HG03565 (cell line): ENCODE measurements at regions not wholly inside any gene's neighbourhood (a gene's known extent, or its start where the extent isn't known, plus 50 kb on each side); places are given as distances from the start of the nearest gene placed in this dataset.

ENCODE experiments used
- ATAC-seq: cut with Tn5 transposase; IDR thresholded peaks from one replicate; pipeline ENCODE4 v1.9.1; 2021; ENCODE audit warnings: mild to moderate bottlenecking, moderate library complexity; ENCODE audit not compliant: unreplicated experiment

- ATAC-seq, result peak; percentile 55
Observed at GRCh38 chr9:68643901-68644809, 60.9 kb upstream of the PIP5K1B start.

- no peak for ATAC-seq
Observed at GRCh38 chr9:68644831-68645230, 60.2 kb upstream of the PIP5K1B start.

DNA sequence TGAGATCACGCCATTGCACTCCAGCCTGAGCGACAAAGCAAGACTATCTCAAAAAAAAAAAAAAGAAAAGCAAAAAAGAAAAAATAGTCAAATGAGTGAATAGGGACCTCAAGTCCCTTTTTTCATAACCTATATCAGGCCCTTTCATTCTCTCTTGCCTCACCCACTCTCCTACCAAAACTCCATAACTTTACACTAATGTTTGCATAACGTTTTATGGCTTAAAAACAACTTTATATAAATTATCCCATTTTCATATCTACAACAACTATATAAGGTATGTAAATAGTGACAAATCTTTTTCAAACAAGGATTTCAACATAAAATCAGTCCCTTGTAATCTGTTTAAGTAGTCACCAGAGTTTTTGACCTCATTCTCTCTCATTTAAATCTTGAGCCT lies 56.9 kb upstream of the PIP5K1B start:
- ATAC-seq, result no peak

- ATAC-seq, result no peak
Observed at GRCh38 chr9:68648971-68649370, 56.1 kb upstream of the PIP5K1B start.

- no peak for ATAC-seq
Observed at GRCh38 chr9:68651280-68651893, 53.7 kb upstream of the PIP5K1B start.

- ATAC-seq, result peak; percentile 75
Observed at GRCh38 chr9:68653141-68653595, 51.9 kb upstream of the PIP5K1B start.

DNA sequence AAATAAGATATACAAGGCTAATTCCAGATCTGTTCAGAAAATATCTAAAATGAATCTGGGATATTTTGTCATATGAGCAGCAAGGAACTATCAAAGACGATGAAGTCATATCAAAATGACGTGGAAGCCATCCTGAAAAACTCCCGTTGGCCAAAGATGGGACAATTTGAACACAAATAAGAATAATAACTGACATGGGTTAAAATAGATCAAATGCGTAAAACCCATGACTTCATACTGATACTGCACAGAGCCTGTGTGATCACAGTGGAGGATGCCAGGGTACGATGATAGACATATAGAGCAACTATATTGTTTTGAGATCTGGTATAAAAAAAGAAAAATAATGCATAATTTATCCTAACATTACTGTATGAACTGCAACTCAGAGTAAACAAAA lies 51.0 kb upstream of the PIP5K1B start:
- ATAC-seq, result no peak
